Muscle layer of duodenum (tissue), 2 donors: ENCODE measurements at regions not wholly inside any gene's neighbourhood (a gene's known extent, or its start where the extent isn't known, plus 50 kb on each side); places are given as distances from the start of the nearest gene placed in this dataset.

ENCODE experiments used
- H3K27ac ChIP-seq: one replicate; pipeline ENCODE4 v1.7.0; 2013; ENCODE audit warnings: mild to moderate bottlenecking, low read length
- H3K27me3 ChIP-seq: one replicate; pipeline ENCODE4 v1.7.0; 2013; ENCODE audit warnings: low read depth, mild to moderate bottlenecking, control low read depth, low read length
- H3K36me3 ChIP-seq, 2 donors: one replicate each; pipeline ENCODE4 v1.7.0; 2013; ENCODE audit warnings: low read length in 2 of 2, control low read depth in 1 of 2, mild to moderate bottlenecking in 1 of 2; ENCODE audit not compliant: insufficient read depth in 2 of 2, control insufficient read depth in 1 of 2
- H3K4me1 ChIP-seq, 2 donors: one replicate each; pipeline ENCODE4 v1.7.0; 2013; ENCODE audit warnings: low read length in 2 of 2, mild to moderate bottlenecking in 2 of 2, control low read depth in 1 of 2, moderate library complexity in 1 of 2; ENCODE audit not compliant: insufficient read depth in 2 of 2, control insufficient read depth in 1 of 2
- H3K4me3 ChIP-seq, 2 donors: one replicate each; pipeline ENCODE4 v1.7.0; 2013; ENCODE audit warnings: low read length in 2 of 2, low read depth in 1 of 2, mild to moderate bottlenecking in 1 of 2
- H3K9me3 ChIP-seq, 2 donors: one replicate each; pipeline ENCODE4 v1.7.0; 2013; ENCODE audit warnings: low read length in 2 of 2, control low read depth in 1 of 2, mild to moderate bottlenecking in 1 of 2; ENCODE audit not compliant: control insufficient read depth in 1 of 2
- donor health status: healthy.

DNA sequence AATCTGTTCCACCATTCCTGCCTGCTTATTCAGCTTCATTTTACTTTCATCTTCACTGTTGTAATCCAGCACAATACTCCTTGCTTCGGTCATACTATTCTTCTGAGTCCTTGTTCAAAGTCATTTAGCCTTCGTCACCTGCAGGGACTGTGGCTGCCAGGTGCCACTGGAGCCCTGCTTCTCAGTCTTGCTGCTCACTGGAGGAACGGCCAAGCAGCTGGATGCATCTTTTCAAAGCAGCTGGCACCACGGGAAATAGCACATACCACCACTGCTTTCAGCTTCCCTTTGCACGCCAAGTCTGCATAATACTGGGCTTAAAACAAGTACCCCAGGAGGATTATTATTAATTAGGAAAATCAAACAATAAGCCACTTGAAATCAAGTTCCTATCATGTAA is 287.6 kb downstream of the BCHE start:
- Histone ChIP-seq H3K4me3 (no peak overlapping the region), H3K4me1 (no peaks in the 10 kb centered on the region), H3K27me3 (no peaks in the 10 kb centered on the region), H3K36me3 (no peaks in the 10 kb centered on the region), H3K27ac (no peak overlapping the region), H3K9me3 (no peaks in the 10 kb centered on the region)

DNA sequence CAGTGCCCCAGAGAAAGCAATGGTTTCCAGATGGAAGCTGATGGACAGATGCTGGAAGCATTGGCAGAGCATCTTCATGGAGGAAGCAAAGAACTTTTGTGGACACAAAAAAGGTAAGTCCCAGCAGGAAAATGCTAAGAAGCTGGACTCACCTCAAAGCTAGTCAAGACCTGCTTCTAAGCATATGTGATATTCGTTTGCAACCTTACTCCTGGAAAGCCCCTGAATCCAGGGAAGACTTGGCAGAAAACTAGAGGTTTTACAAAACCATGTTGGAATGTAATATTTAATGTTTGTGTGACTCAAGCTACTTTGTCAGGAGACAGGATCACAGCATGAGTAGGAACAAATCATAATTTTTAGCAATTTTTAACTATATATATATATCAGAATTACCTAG is 288.2 kb downstream of the BCHE start:
- Histone ChIP-seq H3K9me3 (no peaks in the 10 kb centered on the region), H3K36me3 (no peaks in the 10 kb centered on the region), H3K4me3 (no peak overlapping the region), H3K27me3 (no peaks in the 10 kb centered on the region), H3K4me1 (no peaks in the 10 kb centered on the region), H3K27ac (no peak overlapping the region)

DNA sequence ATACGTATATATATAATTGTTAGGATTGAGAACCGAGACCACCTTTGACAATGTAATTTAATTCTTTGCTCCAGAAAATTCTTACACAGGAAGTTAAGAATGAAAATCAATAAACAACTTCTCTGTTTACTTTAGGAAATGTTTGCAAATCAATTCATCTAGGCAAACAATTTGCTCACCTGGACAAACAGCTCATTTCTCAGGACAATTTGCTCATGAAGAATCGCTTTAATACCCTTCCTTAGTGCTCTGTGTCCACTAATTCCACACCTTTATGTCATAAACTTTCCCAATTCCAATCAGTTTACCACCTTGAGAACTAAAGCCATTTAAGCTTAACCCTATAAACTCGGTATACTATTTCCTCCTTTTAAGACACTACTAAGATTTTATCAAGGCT is 292.2 kb downstream of the BCHE start:
- Histone ChIP-seq H3K4me3 (no peak overlapping the region), H3K4me1 (no peaks in the 10 kb centered on the region), H3K9me3 (no peaks in the 10 kb centered on the region), H3K27me3 (no peaks in the 10 kb centered on the region), H3K36me3 (no peaks in the 10 kb centered on the region), H3K27ac (no peak overlapping the region)

DNA sequence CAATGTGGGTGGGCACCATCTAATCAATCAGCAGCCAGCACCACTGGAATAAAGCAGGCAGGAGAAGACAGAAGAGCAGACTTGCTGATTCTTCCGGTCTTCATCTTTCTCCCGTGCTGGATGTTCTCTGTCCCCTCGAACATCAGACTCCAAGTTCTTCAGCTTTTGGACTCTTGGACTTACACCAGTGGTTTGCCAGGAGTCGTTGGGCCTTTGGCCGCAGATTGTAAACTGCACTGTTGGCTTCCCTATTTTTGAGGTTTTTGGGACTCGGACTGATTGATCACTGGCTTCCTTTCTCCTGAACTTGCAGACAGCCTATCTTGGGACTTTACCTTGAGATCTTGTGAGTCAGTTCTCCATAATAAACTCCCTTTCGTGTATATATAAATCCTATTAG is 292.8 kb downstream of the BCHE start:
- Histone ChIP-seq H3K27ac (no peak overlapping the region), H3K4me3 (no peak overlapping the region), H3K27me3 (no peaks in the 10 kb centered on the region), H3K4me1 (no peaks in the 10 kb centered on the region), H3K9me3 (no peaks in the 10 kb centered on the region), H3K36me3 (no peaks in the 10 kb centered on the region)

DNA sequence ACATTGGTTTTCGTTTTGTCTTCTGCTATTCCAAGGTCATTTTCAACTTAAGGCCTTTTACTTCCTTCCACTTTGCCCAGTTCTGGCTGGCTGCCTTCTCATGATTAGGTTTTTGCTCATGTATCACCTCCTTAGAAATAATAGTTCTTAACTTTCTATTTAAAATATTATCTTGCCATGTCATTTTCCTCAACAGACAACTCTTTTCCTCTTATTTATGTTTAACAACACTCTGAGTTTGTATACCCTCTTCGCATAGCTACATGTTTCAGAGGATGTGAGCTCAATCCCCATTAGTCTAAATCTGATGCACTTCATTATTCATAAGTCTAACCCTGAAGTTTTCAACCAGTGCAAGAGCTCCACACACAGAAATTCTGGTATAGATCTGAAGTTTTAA is 299.1 kb downstream of the BCHE start:
- Histone ChIP-seq H3K4me1 (no peaks in the 10 kb centered on the region), H3K9me3 (no peaks in the 10 kb centered on the region), H3K4me3 (no peak overlapping the region), H3K36me3 (no peaks in the 10 kb centered on the region), H3K27ac (no peak overlapping the region), H3K27me3 (no peaks in the 10 kb centered on the region)

DNA sequence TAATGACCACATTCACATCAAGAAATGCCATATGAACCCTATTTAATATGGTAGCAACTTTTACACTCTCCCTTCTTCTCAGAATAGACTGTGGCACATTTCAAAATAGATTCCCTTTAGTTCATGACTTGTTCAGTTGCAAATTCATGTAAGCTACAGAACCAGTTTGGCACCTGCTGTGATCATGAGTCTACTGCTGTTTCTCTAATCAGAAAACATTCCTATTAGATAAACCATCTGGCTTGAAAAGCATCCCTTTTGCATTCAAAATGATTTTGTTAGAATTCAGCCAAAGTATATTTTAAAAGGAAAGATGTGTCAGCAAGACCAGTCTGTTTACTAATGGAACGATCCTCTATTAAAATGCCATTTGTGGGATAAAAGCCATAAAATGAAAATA is 304.4 kb downstream of the BCHE start:
- Histone ChIP-seq H3K36me3 (no peaks in the 10 kb centered on the region), H3K27me3 (no peaks in the 10 kb centered on the region), H3K4me3 (no peak overlapping the region), H3K27ac (no peak overlapping the region), H3K4me1 (no peaks in the 10 kb centered on the region), H3K9me3 (no peaks in the 10 kb centered on the region)

DNA sequence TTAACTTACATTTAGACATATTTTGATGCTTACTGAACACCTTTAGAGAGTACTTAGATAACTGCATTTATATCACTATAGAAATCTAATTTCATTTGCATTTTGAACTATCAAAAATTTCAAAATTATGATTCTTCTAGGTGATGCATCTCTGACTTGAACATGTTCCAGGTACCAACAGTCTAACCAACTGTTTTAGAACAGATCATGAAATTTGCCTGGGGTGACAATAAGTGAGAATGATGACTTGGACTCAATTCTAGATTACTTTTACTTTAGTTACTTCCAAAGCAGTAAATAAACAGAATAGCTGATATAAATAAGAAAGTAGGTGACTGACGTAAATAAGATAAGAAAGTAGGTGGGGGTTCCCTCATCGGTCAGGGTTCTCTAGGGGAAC is 307.8 kb downstream of the BCHE start:
- Histone ChIP-seq H3K4me1 (no peaks in the 10 kb centered on the region), H3K27ac (no peak overlapping the region), H3K36me3 (no peaks in the 10 kb centered on the region)

DNA sequence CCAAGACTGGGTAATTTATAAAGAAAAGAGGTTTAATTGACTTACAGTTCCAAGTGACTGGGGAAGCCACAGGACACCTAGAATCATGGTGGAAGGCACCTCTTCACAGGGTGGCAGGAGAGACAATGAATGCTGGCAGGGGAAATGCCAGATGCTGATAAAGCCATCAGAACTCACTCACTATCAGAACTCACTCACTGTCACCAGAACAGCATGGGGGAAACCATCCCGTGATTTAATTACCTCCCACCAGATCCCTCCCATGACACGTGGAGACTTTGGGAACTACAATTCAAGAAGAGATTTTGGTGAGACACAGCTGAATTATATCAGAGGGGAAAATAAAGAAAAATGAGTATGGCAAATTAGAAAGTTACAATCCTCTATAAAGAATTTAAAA is 310.9 kb downstream of the BCHE start:
- Histone ChIP-seq H3K27me3 (no peaks in the 10 kb centered on the region), H3K4me1 (no peaks in the 10 kb centered on the region), H3K27ac (no peak overlapping the region), H3K36me3 (no peaks in the 10 kb centered on the region), H3K9me3 (no peaks in the 10 kb centered on the region), H3K4me3 (no peak overlapping the region)

More for the DNA sequence above, 307.8 kb downstream of the BCHE start:
- no peaks in the 10 kb centered on the region for H3K9me3 ChIP-seq
- H3K27me3 ChIP-seq = no peaks in the 10 kb centered on the region
- no peak overlapping the region for H3K4me3 ChIP-seq

DNA sequence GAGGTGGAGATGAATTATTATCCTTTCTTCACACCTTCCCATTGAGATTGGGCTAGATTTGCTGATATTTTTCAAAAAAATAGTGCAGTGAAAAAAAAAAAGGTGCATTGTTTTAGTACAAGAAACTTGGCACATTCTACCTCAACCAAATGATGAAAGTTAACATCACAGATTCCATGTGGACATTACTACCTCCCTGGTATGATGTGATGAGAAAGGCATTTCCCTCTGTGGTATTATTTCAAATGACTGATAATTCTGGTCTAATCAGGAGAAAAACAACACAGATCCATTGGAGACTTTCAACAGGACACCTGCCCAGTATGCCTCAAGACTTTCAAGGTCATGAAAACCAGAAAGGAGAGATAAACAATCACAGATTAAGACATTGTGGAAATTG is 313.4 kb downstream of the BCHE start:
- H3K4me1 ChIP-seq = no peaks in the 10 kb centered on the region
- no peak overlapping the region for H3K4me3 ChIP-seq
- no peaks in the 10 kb centered on the region for H3K9me3 ChIP-seq
- H3K36me3 ChIP-seq = no peaks in the 10 kb centered on the region
- H3K27ac ChIP-seq = no peak overlapping the region
- no peaks in the 10 kb centered on the region for H3K27me3 ChIP-seq

DNA sequence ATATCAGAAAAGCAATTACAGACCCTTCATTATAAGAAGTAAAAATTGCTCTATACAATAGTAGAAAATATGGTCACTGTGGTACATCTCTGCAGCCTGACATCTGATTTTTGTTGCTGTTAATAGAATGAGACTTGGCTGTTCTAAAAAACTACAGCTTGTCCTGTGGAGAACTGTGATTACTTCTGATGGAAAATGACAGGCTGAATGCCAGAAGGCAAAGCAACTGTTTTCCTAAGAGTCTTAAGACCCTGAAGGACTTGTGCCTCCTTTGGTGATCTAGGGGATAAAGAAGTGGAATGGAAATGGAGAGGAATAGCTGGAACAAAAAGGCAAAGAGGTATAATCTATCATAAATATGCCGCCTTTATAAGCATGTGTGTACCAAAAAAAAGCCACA is 314.8 kb downstream of the BCHE start:
- Histone ChIP-seq H3K36me3 (no peaks in the 10 kb centered on the region), H3K27me3 (no peaks in the 10 kb centered on the region), H3K4me3 (no peak overlapping the region), H3K4me1 (no peaks in the 10 kb centered on the region), H3K9me3 (no peaks in the 10 kb centered on the region), H3K27ac (no peak overlapping the region)

DNA sequence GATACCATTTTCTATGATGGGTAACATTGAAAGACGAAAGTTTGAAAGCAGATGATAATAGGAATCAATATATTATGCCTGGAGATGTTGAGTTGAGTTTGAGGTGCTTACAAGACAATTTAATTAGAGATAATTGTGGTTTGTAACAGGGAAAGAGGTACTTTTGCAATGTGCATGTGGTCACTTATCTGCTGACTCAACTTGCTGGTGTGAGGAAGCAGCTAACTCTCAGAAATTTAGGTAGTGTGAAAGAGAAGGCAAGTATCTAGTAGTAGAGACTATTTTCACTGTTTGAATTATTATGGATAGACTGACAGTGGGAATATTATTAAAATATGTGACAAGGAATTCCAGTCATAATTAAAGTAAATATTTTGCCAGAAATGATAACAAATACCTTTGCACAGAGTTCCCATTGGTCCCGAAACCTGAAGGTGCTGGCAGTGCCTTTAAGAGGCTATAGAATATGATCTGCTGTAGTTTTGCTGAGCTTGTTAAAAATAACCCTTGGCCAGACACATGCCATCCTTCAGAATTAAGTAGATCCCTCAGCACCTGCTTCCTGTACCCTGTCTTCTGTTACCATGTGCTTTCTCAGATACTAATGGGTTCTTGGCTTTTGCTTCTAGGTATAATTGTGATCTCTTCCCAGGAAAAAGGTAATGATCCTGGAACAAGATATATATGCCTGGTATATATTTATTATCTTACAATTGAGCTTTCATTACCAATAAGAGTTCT is 315.9 kb downstream of the BCHE start:
- no peak overlapping the region for H3K27ac ChIP-seq

DNA sequence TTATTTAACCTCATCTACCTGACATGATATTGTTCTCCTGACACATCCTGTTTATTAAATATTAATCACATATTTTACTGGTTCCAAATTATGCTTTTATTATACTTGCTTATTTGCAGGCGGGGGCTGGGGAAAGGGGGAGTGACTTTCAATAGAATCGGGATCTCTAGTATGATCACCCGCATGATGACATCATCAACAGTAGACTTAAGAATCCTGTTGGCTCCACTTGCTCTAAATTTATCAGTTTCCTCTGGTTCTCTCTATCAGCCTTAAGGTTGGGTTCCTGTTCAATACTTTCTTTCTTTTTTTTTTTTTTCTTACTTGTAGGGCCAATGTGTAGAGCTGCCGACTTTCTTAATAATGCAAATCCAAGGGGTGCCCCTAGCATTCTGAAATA is 317.5 kb downstream of the BCHE start:
- Histone ChIP-seq H3K27ac (no peak overlapping the region), H3K27me3 (no peaks in the 10 kb centered on the region), H3K4me1 (no peaks in the 10 kb centered on the region), H3K9me3 (no peaks in the 10 kb centered on the region), H3K4me3 (no peak overlapping the region), H3K36me3 (no peaks in the 10 kb centered on the region)

More for the DNA sequence above, 315.9 kb downstream of the BCHE start:
- H3K4me3 ChIP-seq = no peak overlapping the region
- no peaks in the 10 kb centered on the region for H3K27me3 ChIP-seq
- no peaks in the 10 kb centered on the region for H3K36me3 ChIP-seq
- no peaks in the 10 kb centered on the region for H3K4me1 ChIP-seq
- H3K9me3 ChIP-seq = no peaks in the 10 kb centered on the region
